Gastroesophageal sphincter (tissue), 4 donors: ENCODE measurements at regions not wholly inside any gene's neighbourhood (a gene's known extent, or its start where the extent isn't known, plus 50 kb on each side); places are given as distances from the start of the nearest gene placed in this dataset.

Experiments used
- ATAC-seq: fragments of 150-250 bp; one replicate; pipeline ENCODE4 v1.9.1; 2016; ENCODE audit warnings: mild to moderate bottlenecking, moderate library complexity
- H3K27ac ChIP-seq, 4 donors: fragments of 200-600 bp; sonication (generic) in 3 of 4; 1 replicate in 3 of 4; 2 replicates in 1 of 4; pipeline ENCODE4 v1.5.1; 2016 to 2019
- H3K27me3 ChIP-seq: fragments of 200-600 bp; sonication (generic); one replicate; pipeline ENCODE4 v1.5.1; 2019
- H3K36me3 ChIP-seq, 2 donors: fragments of 200-600 bp; sonication (generic); one replicate each; pipeline ENCODE4 v1.5.1; 2019; ENCODE audit warnings: control low read depth in 1 of 2
- H3K4me1 ChIP-seq, 3 donors: fragments of 200-600 bp; sonication (generic); 1 replicate in 2 of 3; 2 replicates in 1 of 3; pipeline ENCODE4 v1.5.1; 2016 to 2019; ENCODE audit warnings: control low read depth in 2 of 3
- H3K4me3 ChIP-seq, 2 donors: fragments of 200-600 bp; sonication (generic); one replicate each; pipeline ENCODE4 v1.5.1; 2019; ENCODE audit warnings: mild to moderate bottlenecking in 1 of 2, moderate library complexity in 1 of 2
- H3K9me3 ChIP-seq, 3 donors: fragments of 200-600 bp; sonication (generic); one replicate each; pipeline ENCODE4 v1.5.1; 2017 to 2019; ENCODE audit warnings: control low read depth in 2 of 3
- EP300 ChIP-seq: sonication (generic); formaldehyde crosslinking; IDR thresholded peaks from one replicate; pipeline ENCODE4 v1.6.1; 2017; ENCODE audit warnings: antibody characterized with exemption, mild to moderate bottlenecking
- POLR2A ChIP-seq, 2 donors: fragments of 450-650 bp; IDR thresholded peaks; one replicate each; pipeline ENCODE4 v1.6.1; 2017; ENCODE audit warnings: antibody characterized with exemption in 2 of 2, mild to moderate bottlenecking in 2 of 2, moderate library complexity in 1 of 2
- POLR2AphosphoS5 ChIP-seq: sonication (generic); formaldehyde crosslinking; IDR thresholded peaks from one replicate; pipeline ENCODE4 v1.6.1; 2017; ENCODE audit warnings: antibody characterized with exemption
- WGBS, 2 donors: methylation state at CpG; one replicate each; pipeline ENCODE4 v1.1.5; 2018; ENCODE audit warnings: low coverage in 1 of 2; 5-methylcytosine and 5-hydroxymethylcytosine counted together
- TF ChIP-seq, protein P1 (sequence below), 4 experiments: fragments of 200-600 bp in 2 of 4; fragments of 450-650 bp in 2 of 4; sonication (generic) in 1 of 4; IDR thresholded peaks; one replicate each; pipeline ENCODE4 v1.5.1; 2017 to 2019; ENCODE audit warnings: antibody characterized with exemption in 4 of 4, mild to moderate bottlenecking in 2 of 4, moderate library complexity in 2 of 4

DNA sequence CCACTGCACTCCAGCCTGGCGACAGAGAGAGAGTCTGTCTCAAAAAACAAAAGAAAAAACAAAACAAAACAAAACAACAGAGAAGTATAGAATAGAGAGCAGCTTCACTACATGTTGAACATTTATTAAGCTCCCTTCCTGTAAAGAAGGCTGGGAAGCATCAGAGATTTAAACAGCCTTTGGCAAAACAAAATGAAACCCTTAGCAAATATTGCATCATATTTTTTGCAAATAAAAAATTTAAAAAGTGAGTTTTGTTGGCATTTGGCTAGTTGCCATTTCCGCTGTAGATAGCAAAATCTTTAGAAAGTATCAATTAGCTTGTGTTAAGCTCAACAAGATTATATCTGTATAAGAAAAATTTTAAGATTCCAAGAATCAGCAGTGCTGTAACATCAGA is 151.2 kb downstream of the SERPINI1 start:
- no peak overlapping the region for H3K27ac ChIP-seq
- H3K4me1 ChIP-seq = peaks cover 0 to 4% (median 0%) of the 10 kb centered on the region in 3 donors
- H3K4me3 ChIP-seq = no peak overlapping the region
- WGBS, 2 donors = 78 to 92% methylated on average over 1 to 2 of the region's 2 CpGs
- TF ChIP-seq, protein P1, sequence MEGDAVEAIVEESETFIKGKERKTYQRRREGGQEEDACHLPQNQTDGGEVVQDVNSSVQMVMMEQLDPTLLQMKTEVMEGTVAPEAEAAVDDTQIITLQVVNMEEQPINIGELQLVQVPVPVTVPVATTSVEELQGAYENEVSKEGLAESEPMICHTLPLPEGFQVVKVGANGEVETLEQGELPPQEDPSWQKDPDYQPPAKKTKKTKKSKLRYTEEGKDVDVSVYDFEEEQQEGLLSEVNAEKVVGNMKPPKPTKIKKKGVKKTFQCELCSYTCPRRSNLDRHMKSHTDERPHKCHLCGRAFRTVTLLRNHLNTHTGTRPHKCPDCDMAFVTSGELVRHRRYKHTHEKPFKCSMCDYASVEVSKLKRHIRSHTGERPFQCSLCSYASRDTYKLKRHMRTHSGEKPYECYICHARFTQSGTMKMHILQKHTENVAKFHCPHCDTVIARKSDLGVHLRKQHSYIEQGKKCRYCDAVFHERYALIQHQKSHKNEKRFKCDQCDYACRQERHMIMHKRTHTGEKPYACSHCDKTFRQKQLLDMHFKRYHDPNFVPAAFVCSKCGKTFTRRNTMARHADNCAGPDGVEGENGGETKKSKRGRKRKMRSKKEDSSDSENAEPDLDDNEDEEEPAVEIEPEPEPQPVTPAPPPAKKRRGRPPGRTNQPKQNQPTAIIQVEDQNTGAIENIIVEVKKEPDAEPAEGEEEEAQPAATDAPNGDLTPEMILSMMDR (IDR thresholded peaks at IDR 0.05) = no peak
- TF ChIP-seq POLR2A (IDR thresholded peaks at IDR 0.05) (no peak), POLR2AphosphoS5 (no peak), EP300 (no peak)
- no peaks in the 10 kb centered on the region for H3K9me3 ChIP-seq
- no peaks in the 10 kb centered on the region for H3K27me3 ChIP-seq
- H3K36me3 ChIP-seq = no peaks in the 10 kb centered on the region
- no peak for ATAC-seq

DNA sequence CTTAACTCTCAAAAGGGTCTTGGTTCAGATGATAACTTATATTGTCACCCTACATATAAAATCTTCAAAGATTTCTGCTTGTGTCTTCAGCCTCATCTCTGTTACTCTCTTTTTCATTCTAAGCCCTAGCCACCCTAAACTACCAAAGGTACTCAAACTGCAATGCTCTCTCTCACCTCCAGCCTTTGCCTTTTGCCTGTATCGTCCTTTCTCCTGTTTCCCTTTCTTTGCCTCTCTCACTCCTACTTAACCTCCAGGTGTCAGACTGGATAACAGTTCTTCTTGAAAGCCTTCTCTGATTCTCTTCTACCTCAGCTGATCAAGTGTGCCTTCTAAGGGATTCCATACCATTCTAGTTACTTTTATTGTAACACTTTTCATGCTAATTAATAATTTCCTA is 149.8 kb downstream of the SERPINI1 start:
- H3K4me3 ChIP-seq = no peak overlapping the region
- H3K27ac ChIP-seq = no peak overlapping the region
- peaks cover 0 to 7% (median 0%) of the 10 kb centered on the region in 3 donors for H3K4me1 ChIP-seq
- no peaks in the 10 kb centered on the region for H3K27me3 ChIP-seq
- WGBS, 2 donors = 71 to 78% methylated on average over 1 of the region's 1 CpG
- no peak for ATAC-seq
- TF ChIP-seq POLR2AphosphoS5 (no peak), POLR2A (IDR thresholded peaks at IDR 0.05) (no peak)
- TF ChIP-seq, protein P1 (IDR thresholded peaks at IDR 0.05) = no peak
- no peaks in the 10 kb centered on the region for H3K9me3 ChIP-seq
- no peaks in the 10 kb centered on the region for H3K36me3 ChIP-seq

DNA sequence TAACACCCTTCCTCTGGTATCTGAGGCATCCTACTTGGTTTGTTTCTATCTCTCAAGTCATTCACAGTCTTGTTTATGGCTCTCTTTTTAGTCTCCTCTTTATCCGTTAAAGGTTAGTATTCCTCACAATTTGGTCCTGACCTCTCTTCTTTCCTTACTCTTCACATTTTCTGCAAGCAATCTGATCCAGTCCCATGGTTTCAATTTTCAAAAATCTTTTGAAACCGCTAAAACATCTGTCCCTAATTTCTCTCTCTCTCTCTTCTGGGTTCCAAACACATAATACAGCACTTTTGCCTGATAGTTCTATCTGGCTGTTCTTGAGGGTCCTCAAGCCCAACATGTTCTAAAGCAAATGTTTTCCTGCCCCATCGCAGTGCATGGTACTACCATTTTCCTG is 149.0 kb downstream of the SERPINI1 start:
- H3K4me1 ChIP-seq = peaks cover 0 to 7% (median 0%) of the 10 kb centered on the region in 3 donors
- H3K4me3 ChIP-seq = no peak overlapping the region
- H3K36me3 ChIP-seq = no peaks in the 10 kb centered on the region
- ATAC-seq = no peak
- no peak overlapping the region for H3K27ac ChIP-seq
- no peaks in the 10 kb centered on the region for H3K9me3 ChIP-seq
- H3K27me3 ChIP-seq = no peaks in the 10 kb centered on the region
- TF ChIP-seq POLR2AphosphoS5 = no peak
- no peak for TF ChIP-seq EP300
- TF ChIP-seq POLR2A (IDR thresholded peaks at IDR 0.05) = no peak
- TF ChIP-seq, protein P1 (IDR thresholded peaks at IDR 0.05) = no peak
- 76 to 80% methylated on average over 3 of the region's 3 CpGs for WGBS, 2 donors

DNA sequence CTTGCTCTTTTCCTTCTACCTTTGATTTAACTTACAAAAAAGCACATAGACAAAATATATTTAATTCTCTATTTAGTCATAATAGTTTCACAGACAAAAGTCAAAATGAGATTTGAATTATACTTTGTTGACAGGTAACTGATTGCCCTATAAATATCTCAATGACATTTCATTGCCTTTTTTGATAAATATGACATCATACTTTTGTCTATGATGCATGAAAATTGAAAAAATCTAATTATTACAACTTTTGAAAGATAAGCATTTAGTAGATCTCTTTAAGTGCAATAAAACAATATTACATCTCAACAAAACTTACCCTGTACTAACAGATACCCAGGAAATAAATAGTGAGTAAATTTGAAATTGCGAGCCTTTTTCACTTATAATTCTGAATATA is 147.9 kb downstream of the SERPINI1 start:
- H3K36me3 ChIP-seq = no peaks in the 10 kb centered on the region
- TF ChIP-seq POLR2A (IDR thresholded peaks at IDR 0.05) (no peak), EP300 (no peak), POLR2AphosphoS5 (no peak)
- TF ChIP-seq, protein P1 (IDR thresholded peaks at IDR 0.05) = no peak
- WGBS, 2 donors = 94 to 100% methylated on average over 1 of the region's 1 CpG

DNA sequence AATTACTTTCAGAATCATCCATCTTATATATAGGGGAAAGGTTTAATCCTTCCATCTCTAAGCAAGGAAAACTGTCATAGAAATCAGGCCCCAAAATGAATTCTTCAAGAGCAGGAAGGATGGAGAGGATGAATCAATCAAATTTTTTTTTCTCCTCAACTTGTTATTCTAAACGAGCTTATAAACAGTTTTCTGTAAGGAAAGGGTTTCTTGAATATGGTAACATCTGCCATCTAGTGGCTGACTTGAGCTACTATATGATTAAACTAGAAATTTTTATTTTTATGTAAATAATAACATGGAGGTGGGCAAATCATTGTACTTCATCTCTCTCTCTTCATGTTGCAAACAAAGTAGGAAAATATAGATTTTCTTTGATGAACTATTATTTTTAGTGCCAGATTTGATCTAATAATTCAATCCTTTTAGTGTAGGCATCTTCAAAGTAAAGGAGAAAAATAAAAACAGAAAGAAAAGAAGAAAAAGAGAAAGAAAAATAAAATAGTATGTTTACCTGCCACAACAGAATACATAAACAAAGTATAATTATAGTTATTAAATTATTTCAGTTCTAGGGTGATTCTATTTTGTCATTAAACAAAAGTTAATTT is 146.6 kb downstream of the SERPINI1 start:
- peak; percentile 41 for ATAC-seq
- H3K4me3 ChIP-seq = no peak overlapping the region
- H3K4me1 ChIP-seq = peaks cover 0 to 13% (median 3%) of the 10 kb centered on the region in 3 donors
- H3K27me3 ChIP-seq = no peaks in the 10 kb centered on the region
- 0% methylated on average over 1 of the region's 1 CpG for WGBS, 2 donors
- H3K9me3 ChIP-seq = no peaks in the 10 kb centered on the region
- H3K36me3 ChIP-seq = no peaks in the 10 kb centered on the region
- TF ChIP-seq, protein P1 (IDR thresholded peaks at IDR 0.05) = peak; percentile 40 to 70 (median 56)
- TF ChIP-seq POLR2A (IDR thresholded peaks at IDR 0.05) = no peak
- no peak overlapping the region for H3K27ac ChIP-seq

More for the DNA sequence above, 147.9 kb downstream of the SERPINI1 start:
- Histone ChIP-seq H3K4me3 (no peak overlapping the region), H3K27ac (no peak overlapping the region), H3K9me3 (no peaks in the 10 kb centered on the region), H3K27me3 (no peaks in the 10 kb centered on the region), H3K4me1 (peaks cover 0 to 7% (median 0%) of the 10 kb centered on the region in 3 donors)
- no peak for ATAC-seq
